Hematopoietic multipotent progenitor cell (in vitro differentiated cells): ENCODE measurements at regions not wholly inside any gene's neighbourhood (a gene's known extent, or its start where the extent isn't known, plus 50 kb on each side); places are given as distances from the start of the nearest gene placed in this dataset.

Experiments used
- DNase-seq, 3 donors: peaks; one replicate each; pipeline ENCODE4 v3.0.0-alpha.2; 2011 to 2015; ENCODE audit warnings: low read depth in 2 of 3, low spot score in 2 of 3

DNA sequence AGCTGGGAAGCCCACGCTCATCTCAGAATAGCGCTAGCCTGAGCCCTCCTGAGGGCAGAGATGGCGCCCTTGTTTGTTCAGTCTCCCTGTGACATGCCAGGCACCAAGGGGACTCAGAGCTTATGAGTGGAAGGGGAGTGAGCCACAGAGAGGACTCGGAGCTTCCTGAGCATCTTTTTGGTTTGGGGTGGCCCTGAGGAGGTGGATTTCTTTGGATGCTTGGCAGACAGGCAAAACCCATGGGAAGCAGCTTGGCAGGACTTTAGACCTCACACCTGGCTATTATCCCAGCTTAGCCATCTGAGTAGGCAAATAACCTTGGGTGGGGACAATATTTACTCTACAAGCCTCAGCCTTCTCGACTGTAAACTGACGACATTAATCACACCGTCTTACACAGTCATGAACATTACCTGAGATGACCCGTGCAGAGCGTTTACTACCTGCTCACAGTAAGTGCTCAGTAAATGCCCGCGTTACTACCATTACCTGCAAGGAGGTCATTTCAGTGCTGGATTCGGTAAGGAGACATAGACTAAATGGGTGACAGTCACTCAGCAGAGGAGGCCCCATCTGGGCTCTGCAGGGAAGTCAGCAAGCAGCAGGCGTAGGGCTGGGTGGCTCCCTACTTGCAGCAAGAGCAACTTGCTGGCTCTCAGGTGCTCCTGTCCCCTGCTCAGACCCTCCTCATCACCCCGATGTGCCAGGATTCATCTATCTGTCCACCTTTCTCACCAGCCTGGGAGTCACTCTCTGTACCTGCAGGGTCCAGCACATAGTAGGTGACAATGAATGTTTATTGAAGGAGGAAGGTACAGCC, 54.9 kb downstream of the KLHDC7A start:
- no peak for DNase-seq

DNA sequence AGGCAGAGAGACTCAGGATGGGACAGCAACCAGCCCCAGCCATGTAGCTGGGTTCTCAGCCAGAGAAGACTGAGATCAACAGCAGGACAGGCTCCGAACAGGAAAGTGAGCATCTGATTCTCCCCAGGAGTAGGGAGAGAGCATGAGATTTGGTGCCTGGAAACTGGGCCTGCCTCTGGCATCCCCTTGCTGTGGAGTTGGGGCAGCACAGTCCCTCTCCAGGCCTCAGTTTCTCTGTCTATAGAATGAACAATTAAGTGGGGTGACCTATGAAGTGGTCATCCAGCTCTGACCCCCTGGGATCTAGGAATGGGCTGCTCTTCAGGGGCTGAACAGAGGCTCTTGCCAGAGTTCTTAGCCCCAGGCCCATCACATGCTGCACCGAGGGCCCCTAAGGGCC, 55.6 kb downstream of the KLHDC7A start:
- no peak for DNase-seq

DNA sequence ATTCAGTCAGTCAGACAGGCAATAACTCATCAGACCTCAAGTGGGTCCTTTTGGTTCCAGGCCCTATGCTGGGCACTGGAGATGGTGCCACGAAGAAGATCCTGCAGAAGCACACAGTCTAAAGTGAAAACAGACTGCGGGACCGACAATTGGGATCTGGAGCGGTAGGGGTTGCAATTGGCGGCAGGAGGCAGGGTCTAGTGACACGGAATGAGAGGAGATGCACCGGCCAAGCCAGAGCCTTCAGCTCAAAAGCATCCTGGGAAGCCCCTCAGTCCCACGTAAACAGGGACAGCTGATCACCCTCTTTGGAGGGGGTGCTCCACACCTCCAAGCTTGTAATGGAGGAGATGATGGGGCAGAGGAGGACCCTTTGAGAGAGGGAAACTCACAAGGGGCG, 56.2 kb downstream of the KLHDC7A start:
- DNase-seq = no peak

DNA sequence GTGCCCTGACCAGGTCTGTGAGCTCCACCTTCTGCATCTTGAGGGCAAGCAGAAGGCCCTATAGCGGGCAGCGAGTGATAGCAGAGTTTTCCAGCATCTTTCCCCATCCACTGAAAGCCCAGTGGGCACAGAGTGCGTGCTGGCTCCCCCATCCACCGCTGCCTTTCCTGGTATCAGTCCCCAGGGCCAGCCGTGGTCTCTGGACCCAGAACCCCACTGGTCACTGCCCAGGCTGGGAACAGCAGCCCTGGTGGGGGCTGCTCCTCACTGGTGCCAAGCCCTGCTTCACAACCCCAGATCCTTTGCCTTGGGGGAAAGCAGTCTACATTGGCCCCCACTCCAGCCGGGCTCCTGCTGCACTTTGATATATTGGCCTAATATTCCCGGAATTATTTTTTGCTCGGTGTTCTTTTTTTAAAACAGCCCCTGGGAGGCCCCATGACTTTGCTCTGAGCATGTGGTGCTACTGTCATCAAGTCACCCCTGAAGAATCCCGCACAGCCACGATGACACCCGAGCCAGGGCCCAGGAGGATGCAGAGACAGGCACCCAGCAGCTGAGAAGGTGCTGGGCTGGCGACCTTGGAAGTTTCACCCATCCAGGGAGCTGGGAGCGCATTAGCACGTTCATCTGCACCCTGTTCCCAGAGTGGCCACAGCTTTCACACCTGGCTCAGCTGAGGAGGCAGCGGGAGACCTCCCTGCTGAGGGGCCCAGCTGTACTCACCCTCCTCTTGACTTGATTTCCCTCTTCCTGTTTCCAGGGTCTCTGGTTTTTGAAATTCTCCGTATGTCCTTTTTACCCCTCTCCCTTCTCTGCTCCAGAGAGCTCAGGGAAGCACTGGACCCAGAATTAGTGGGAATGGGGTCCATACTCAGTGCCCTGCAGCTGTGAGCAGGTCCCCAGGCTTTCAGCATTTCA, 56.9 kb downstream of the KLHDC7A start:
- no peak for DNase-seq

DNA sequence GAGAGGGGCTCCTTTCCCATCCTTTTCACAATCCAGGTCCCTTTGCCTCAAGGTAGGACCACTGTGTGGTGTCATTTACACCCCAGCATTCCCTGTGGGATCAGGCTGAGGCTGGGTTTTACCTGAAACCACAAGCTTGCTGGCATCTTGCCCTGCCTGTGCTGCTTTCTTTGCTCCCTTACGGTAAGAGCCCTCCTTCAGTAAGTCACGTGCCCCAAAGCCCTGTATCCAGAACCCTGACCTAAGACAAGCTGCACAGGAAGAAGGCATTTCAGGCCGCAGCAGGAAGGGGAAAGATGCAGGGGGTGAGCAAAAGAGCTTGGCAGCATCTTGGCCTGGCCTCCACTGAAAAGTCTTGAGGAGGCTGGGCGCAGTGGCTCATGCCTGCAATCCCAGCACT, 58.4 kb downstream of the KLHDC7A start:
- no peak for DNase-seq

DNA sequence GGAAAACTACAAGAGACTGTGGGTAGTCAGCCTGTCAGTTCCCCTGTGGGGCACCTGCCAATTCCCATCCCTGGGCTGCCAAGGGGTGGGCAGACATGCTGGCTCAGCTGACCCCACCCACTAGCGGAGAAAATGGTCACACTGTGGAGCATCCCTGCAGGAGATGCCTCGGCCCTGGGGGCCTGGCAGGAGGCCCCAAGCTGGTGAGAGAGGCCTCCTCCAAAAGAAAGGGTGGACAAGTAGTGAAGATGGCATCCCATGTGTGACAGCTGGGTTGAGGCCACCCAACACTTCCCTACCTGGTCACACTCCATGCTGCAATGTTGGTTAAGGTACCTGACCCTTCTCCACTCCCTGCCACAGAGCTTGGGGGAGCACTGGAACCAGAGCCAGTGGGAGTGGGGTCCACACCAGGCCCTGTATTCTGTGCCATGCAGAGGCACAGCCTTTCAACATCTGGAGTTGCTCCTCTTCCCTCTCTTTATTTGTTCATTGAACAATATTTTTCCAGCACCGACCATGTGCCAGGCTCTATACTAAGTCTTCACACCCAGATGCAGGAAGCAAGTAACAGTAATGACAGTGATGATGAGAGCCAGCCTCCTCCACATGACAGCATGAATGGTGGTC, 59.5 kb downstream of the KLHDC7A start:
- DNase-seq = no peak

DNA sequence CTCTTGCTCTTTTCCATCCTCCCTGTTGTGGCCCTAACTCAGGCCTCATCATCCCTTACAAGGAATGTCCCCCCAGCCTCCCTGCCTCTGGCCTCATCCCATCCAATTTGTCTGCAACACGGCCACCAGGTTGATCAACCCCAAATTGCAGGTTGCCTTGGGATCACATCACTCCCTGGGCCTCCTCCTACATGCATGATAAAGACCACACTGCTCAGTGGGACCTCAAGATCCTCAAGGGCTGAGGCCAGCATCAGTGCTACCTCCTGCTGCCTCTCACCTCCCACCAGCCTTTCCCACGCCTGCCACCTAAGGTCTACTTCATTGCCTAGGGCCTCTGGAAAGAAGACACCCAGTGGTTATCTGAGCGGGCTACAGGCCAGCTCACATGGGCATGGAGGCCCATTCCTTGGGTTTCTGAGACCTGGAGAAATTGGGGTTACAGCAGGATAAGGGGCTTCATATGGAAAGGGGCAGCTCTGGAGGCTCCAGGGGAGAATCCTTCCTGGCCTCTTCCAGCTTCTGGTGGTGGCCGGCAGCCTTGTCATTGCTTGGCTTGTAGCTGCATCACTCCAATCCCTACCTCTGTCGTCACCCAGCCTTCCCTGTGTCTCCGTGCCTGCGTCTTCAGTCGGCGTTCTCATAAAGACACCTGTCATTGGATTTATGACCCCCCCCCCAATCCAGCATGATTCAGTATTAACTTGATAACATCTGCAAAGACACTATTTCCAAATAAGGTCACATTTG, 60.5 kb downstream of the KLHDC7A start:
- no peak for DNase-seq

DNA sequence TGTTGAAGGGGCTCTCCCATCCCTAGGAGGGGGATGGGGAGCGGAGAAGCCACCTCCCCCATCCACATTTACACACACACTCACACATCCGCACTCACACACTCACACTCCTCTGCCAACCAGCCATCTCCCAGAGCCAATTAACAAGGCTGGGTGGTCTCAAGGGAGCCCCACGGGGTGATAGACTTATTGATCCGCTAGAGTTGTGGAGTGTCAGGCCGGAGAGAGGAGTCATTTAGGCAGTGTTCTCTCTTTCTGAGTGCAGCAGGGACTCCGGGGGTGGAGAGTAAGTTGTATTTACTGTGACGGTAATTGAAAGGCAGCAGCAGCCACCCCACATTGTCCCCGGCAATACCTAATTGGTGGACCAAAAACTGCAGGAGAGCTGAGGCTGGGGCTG, 61.6 kb downstream of the KLHDC7A start:
- no peak for DNase-seq

DNA sequence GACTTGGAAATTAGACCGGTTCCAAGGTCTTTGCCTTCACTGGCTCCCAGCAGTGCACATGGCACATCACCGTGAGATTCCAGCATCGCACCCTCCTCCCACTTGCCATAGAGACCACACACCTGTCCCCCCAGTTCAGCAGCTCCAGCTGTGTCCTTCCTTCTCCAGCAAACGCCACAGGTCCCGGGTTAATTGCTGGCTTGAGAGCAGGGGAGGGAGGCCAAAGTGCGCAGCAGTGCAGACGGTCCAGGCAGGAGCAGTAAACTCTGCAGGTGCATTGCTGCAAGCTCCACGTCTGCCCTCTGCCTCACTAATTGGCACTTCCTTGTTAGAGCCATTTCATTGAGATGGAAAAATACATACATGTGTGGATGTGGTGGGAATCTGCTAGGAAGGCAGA, 65.3 kb downstream of the KLHDC7A start:
- DNase-seq = no peak

DNA sequence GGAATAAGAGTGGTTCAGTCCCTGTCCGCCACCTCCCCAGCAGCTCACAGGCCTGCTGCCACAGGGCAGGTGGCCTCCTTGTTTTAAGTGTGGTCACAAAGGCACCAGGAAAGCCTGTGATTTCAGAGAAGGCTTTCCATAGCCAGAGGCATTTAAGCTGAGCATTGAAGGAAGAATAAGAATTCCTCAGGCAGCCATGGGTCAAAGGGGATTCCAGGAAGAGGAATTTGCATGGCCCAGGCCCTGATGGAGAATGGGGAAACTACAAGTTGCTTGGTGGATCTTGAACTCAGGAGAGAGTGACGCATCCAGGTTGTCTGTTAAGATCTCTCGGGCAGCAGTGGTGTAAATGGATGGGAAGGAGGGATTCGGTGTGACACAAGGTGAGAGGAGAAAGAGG, 66.7 kb downstream of the KLHDC7A start:
- no peak for DNase-seq

DNA sequence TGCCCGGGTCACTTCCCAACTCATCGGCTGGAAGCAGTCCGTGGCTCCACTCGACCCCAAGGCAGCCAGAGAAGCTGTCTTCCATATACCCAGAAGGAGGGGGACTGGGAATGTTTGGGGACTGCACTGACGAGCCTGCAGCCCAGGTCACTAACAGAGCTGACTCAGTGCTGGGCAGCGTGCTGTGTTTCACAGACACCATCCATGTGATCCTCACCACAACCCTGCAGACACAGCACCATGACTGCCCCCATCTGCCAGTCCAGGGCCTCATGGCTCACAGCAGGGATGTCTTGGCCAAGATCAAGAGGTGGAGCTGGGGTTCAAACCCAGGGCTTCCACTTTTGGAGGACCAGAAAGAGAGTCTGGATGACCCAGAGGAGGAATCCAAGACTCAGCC, 67.9 kb downstream of the KLHDC7A start:
- no peak for DNase-seq

DNA sequence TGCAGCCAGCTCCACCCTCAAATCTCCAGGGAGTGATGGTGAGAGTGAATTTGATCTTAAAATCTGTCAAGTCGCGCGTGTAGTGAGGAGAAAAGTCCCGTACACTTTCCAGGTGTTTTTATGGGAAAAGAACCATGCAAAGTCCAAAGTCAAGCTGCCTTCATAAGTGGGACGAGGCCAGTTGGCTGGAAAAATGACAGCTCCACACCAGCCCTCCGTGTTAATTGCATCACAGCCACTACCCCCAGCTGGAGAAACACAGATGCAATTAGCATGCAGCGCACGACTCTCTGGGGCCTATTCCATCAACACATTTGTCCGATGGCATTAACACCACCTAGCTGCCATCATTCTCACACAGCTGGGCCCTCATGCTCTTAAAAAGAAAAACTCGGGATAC, 68.4 kb downstream of the KLHDC7A start:
- DNase-seq = no peak

DNA sequence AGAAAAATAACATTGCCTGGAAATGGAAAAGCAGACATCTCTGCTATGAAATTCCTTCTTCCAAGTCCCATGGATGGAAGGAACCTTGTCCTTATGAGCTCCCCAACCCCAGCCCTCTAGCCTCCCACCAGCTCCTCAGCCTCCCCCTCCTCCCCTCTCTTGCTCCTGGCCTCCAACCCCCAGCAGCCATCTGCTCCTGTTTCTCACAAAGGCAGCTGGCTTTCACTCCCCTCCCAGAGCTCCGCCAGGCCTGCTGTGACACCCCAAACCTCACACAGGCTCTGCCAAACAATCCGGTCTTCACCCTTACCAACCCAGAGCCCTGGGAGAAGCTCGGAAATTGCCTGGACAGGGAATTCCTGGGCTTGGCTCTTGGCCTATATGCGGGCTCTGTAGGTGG, 69.2 kb downstream of the KLHDC7A start:
- no peak for DNase-seq

DNA sequence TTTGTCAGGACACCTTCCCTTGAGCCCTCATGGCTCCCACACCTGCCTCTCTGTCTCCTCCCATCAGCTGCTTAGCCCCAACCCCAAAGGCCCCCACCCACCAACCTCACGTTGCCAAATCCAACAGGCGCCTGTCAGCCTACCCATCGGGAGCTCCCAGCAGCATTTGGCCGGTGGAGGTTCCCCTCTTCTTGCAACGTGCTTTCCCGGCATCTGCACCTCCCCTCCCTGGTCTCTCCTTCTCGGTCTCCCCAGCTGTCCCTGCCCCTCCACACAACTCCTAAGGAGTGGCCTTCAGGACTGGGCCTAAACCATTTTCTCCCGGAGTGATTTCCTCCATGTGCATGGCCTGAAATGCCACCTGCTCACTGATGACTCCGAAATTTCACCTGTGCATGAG, 71.9 kb downstream of the KLHDC7A start:
- no peak for DNase-seq

DNA sequence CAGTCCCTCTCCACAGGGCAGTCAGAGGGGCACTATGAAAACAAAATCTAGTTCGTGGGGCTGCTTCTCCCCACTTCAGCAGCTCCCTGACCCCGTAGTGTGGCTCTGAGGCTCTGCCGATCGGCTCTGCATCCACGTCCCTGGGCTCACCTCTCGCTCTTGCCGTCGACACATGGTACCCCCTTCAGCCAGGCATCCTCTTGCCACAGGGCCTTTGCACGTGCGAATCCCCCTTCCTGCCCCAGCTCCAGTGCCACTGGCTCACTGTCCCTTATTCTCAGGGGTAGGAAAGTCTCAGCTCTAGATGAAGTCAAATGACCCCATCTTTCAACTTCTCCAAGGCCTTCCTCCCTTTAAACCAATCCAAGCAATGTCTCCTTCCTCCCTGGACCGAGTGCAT, 72.7 kb downstream of the KLHDC7A start:
- no peak for DNase-seq

DNA sequence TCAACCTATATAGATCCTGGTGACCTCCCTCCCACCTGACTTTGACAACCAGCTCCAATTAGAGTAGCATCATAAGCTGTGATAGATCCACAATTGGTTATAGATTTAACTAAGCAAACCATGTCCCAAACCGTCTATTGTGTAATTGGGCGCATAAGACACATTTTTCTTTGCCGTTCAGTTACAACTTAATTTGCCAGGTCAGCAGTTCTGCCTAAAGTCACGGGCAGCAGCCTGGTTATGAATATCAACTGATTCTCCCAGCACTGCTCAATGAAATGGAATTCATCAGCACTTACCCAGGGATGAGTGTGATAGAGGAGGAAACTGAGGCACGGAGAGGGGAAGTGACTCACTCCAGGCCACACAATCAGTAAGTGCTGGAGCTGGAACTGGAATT, 73.4 kb downstream of the KLHDC7A start:
- no peak for DNase-seq

DNA sequence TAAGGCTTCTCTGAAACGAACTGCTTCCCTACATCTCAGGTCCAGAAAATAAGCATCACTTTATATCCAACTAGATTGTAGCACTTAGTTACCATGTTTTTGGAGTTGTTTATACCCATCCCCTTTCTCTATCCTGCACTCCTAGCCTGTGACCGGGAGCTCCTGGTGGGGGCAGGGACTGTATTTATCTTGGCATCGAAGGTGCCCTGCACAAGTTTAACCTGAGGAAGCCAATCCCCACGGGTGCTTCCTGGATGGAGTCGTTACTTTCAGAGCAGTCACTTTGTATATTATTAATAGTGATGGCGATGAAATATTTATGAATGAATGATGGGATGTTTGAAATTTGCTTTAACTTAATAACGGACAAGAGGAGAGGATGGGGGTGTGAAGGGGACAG, 73.9 kb downstream of the KLHDC7A start:
- DNase-seq = no peak

DNA sequence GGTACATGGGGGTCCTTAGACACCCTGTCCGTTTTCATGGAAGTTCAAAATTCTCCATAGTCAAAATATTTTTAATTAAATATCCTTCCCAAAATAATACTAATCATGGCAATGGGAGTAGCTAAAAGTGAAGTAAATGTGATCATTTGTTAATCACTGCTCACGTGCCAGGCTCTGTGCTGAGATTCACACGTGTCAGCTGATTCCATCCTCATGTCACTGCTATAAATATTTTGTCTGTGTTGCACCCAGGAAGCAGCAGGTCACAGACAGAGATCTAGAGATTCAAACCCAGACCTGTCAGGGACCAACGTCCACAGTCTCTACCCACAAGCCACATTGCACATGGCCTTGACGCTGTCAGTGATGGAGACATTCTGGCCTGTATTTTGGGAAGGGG, 74.3 kb downstream of the KLHDC7A start:
- no peak for DNase-seq

DNA sequence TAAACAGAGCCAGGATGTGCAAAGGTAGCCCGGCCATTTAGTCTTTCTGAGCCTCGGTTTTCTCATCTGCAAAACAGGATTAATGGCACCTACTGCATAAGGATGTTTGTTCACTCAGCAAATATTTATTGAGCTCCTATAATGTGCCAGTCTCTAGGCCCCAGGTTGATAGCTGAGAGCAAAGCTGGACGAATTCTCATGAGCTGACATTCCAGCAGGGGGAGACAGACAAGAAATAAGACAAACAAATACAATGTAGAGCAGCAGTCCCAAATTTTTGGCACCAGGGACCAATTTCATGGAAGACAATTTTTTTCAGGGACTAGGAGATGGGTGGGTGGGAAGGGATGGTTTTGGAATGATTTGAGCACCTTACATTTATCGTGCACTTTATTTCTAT, 74.3 kb upstream of the PAX7 start:
- DNase-seq = peak in 2 of 3 donors; percentile 7 to 23

DNA sequence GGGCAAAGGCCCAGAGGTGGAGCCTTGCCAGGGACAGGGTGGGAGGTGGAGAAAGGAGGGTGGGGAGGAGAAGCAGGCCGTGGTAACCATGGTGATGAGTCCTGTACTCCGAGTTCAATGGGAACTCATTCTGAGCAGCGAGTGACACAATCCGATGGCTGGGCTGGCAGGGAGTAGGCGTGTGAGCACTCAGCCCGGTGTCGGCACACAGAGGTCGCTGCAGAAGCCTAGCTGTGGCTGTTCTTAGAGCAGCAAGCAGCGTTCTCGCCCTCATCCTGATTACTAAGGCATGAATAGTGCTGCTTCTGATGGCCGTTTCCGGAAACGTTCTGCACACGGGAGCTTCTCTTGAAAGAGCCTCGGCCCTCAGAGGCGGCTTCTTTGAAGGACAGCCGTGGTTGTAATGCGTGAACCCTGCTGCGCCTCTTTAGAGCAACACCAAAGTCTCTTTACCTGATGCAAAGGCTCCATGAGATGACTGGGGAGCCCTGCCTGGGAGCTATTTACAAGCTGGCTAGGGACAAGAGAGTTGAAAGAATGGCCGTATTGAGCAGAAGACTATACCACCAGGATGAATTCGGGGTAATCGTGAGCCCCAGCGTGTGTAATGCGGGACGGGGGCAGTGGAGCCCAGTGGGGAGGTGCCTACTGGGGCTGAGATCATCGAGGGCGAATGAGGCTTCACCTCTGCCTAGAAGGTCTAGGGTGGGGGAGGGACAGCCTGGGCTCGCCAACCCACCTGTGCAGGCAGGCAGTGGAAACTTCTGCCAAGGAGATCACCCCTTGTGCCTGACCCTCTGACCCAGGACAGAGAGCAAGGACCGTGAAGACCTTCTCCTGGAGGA, 72.8 kb upstream of the PAX7 start:
- DNase-seq = no peak
